NCI-H510A (cell line): ENCODE measurements at regions not wholly inside any gene's neighbourhood (a gene's known extent, or its start where the extent isn't known, plus 50 kb on each side); places are given as distances from the start of the nearest gene placed in this dataset.

Experiments
- DNase-seq: peaks from one replicate; lab custom pipeline; 2025; lab: John Stamatoyannopoulos, UW

GRCh38 chr10:24119896-24120295 lies 89.0 kb upstream of the KIAA1217 start:
- no peak for DNase-seq

GRCh38 chr10:24120646-24121045 lies 88.3 kb upstream of the KIAA1217 start:
- DNase-seq: no peak

- no peak for DNase-seq
Observed at GRCh38 chr10:24127516-24127915, 81.4 kb upstream of the KIAA1217 start.

- DNase-seq: no peak
Observed at GRCh38 chr10:24128066-24128730, 80.7 kb upstream of the KIAA1217 start.

- no peak for DNase-seq
Observed at GRCh38 chr10:24132741-24133140, 76.2 kb upstream of the KIAA1217 start.

GRCh38 chr10:24133835-24134234 lies 75.1 kb upstream of the KIAA1217 start:
- no peak for DNase-seq

GRCh38 chr10:24136070-24136469 lies 72.9 kb upstream of the KIAA1217 start:
- DNase-seq: no peak

- DNase-seq: no peak
Observed at GRCh38 chr10:24147321-24147720, 61.6 kb upstream of the KIAA1217 start.

GRCh38 chr10:24149640-24150039 lies 59.3 kb upstream of the KIAA1217 start:
- no peak for DNase-seq

GRCh38 chr10:24150853-24151252 lies 58.1 kb upstream of the KIAA1217 start:
- DNase-seq: no peak

- DNase-seq: no peak
Observed at GRCh38 chr10:24152270-24152669, 56.7 kb upstream of the KIAA1217 start.

GRCh38 chr10:24153031-24153430 lies 55.9 kb upstream of the KIAA1217 start:
- DNase-seq: no peak

GRCh38 chr10:24153537-24153936 lies 55.4 kb upstream of the KIAA1217 start:
- DNase-seq: no peak

GRCh38 chr10:24156686-24157085 lies 52.3 kb upstream of the KIAA1217 start:
- no peak for DNase-seq

- DNase-seq: no peak
Observed at GRCh38 chr10:24157567-24157966, 51.4 kb upstream of the KIAA1217 start.
